Endothelial cell of umbilical vein (primary cell): ENCODE measurements at regions not wholly inside any gene's neighbourhood (a gene's known extent, or its start where the extent isn't known, plus 50 kb on each side); places are given as distances from the start of the nearest gene placed in this dataset.

Experiments used
- CTCF ChIP-seq, 2 donors: IDR thresholded peaks; 1 replicate in 1 of 2; 2 replicates in 1 of 2; pipeline ENCODE4 v1.5.1; 2011; ENCODE audit warnings: low read length in 2 of 2, mild to moderate bottlenecking in 2 of 2, moderate library complexity in 2 of 2, control low read depth in 1 of 2, inconsistent platforms in 1 of 2, low read depth in 1 of 2; ENCODE audit not compliant: insufficient read depth in 1 of 2; ENCODE audit errors: extremely low read depth in 1 of 2
- EZH2 ChIP-seq: IDR thresholded peaks from 2 replicates; pipeline ENCODE4 v1.6.1; 2012; ENCODE audit warnings: borderline replicate concordance, low read depth, mild to moderate bottlenecking, moderate library complexity, low read length, inconsistent platforms; ENCODE audit not compliant: severe bottlenecking
- FOS ChIP-seq: IDR thresholded peaks from 2 replicates; pipeline ENCODE4 v1.6.1; 2011; ENCODE audit warnings: mild to moderate bottlenecking, low read length, moderate library complexity, borderline replicate concordance; ENCODE audit not compliant: insufficient read depth
- MAX ChIP-seq: IDR thresholded peaks from 2 replicates; pipeline ENCODE4 v1.6.1; 2011; ENCODE audit not compliant: insufficient read depth, insufficient read length
- MYC ChIP-seq: IDR thresholded peaks from one replicate; pipeline ENCODE4 v1.6.1; 2011; ENCODE audit warnings: mild to moderate bottlenecking, low read depth, low read length
- POLR2A ChIP-seq: IDR thresholded peaks from 2 replicates; pipeline ENCODE4 v1.6.1; 2012; ENCODE audit warnings: low read depth, mild to moderate bottlenecking, control low read depth, low read length
- POLR2AphosphoS5 ChIP-seq: IDR thresholded peaks from 2 replicates; pipeline ENCODE4 v1.6.1; 2012; ENCODE audit warnings: low read depth, mild to moderate bottlenecking, control low read depth, low read length, moderate library complexity; ENCODE audit not compliant: insufficient read depth

DNA sequence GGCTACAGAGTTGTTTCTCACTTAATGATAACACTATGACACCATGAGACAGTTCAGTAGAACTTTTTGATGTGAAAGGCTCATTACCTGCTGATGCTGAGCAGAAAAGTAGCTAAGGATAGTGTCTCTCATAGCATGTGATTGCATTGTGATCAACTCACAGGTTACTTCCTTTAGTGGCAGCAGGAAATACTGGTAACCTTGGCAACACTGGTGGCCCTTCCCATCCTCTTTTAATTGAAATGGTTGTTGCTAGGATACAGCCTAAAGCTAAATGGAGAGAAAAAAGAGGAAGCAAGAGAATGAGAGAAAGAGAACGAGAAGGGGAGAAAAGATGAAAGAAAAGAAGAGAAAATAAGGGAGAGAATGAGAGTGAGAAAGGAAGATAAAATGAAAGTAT is 204.7 kb upstream of the GAP43 start:
- TF ChIP-seq CTCF (IDR thresholded peaks at IDR 0.05; ENCODE audit: extremely low read depth in 1 of 2, insufficient read depth in 1 of 2, low read depth in 1 of 2, low read length in 2 of 2) (no peak), EZH2 (no peak), POLR2A (no peak), POLR2AphosphoS5 (no peak), MAX (no peak), FOS (no peak), MYC (no peak)
